ENCODE measurements at regions not wholly inside any gene's neighbourhood (a gene's known extent, or its start where the extent isn't known, plus 50 kb on each side); places are given as distances from the start of the nearest gene placed in this dataset.

GRCh38 chr7:54843841-54844355 is 84.9 kb upstream of the SEC61G start:
- POLR2A ChIA-PET: no interaction called here
- Histone ChIP-seq H3K36me3 (ENCODE audit: control insufficient read depth, insufficient read depth, low read length) (no peaks in the 10 kb centered on the region), H3K27me3 (ENCODE audit: control insufficient read depth, insufficient read depth, low read length) (no peaks in the 10 kb centered on the region), H3K4me3 (ENCODE audit: low read depth, low read length) (no peak overlapping the region)
- no peak for TF ChIP-seq CTCF (IDR thresholded peaks at IDR 0.05; ENCODE audit: insufficient read depth, low read depth, low read length)
- DNase-seq (ENCODE audit: low read depth): no peak
- CTCF ChIA-PET: interaction anchor here (0.7 to 7.0 kb wide), 3 partner anchors 56 to 411 kb away, joined by 3 to 38 read pairs (median 8); no protein-coding TSS in a partner anchor

GRCh38 chr7:54846273-54846672 is 87.3 kb upstream of the SEC61G start:
- H3K4me3 ChIP-seq (ENCODE audit: low read depth, low read length): no peak overlapping the region
- ChIA-PET POLR2A (no interaction called here), CTCF (interaction anchor here (0.8 kb wide), 1 partner anchor 181 kb away, joined by 3 read pairs; no protein-coding TSS in a partner anchor)
- H3K27me3 ChIP-seq (ENCODE audit: control insufficient read depth, insufficient read depth, low read length): no peaks in the 10 kb centered on the region
- no peak for TF ChIP-seq CTCF (IDR thresholded peaks at IDR 0.05; ENCODE audit: insufficient read depth, low read depth, low read length)
- no peak for DNase-seq (ENCODE audit: low read depth)
- H3K36me3 ChIP-seq (ENCODE audit: control insufficient read depth, insufficient read depth, low read length): no peaks in the 10 kb centered on the region

- CTCF ChIA-PET: no interaction called here
- no peaks in the 10 kb centered on the region for H3K27me3 ChIP-seq (ENCODE audit: control insufficient read depth, insufficient read depth, low read length)
- H3K36me3 ChIP-seq (ENCODE audit: control insufficient read depth, insufficient read depth, low read length): no peaks in the 10 kb centered on the region
- TF ChIP-seq CTCF (IDR thresholded peaks at IDR 0.05; ENCODE audit: insufficient read depth, low read depth, low read length): no peak
- no peak overlapping the region for H3K4me3 ChIP-seq (ENCODE audit: low read depth, low read length)
- DNase-seq (ENCODE audit: low read depth): no peak
- POLR2A ChIA-PET: no interaction called here
Observed at GRCh38 chr7:54847921-54848320, 88.9 kb upstream of the SEC61G start.

GRCh38 chr7:54856856-54857255 is 97.8 kb upstream of the SEC61G start:
- no peaks in the 10 kb centered on the region for H3K36me3 ChIP-seq (ENCODE audit: control insufficient read depth, insufficient read depth, low read length)
- H3K4me3 ChIP-seq (ENCODE audit: low read depth, low read length): no peak overlapping the region
- ChIA-PET CTCF (interaction anchor here (2.5 kb wide), 1 partner anchor 398 kb away, joined by 7 read pairs; no protein-coding TSS in a partner anchor), POLR2A (no interaction called here)
- no peak for DNase-seq (ENCODE audit: low read depth)
- no peak for TF ChIP-seq CTCF (IDR thresholded peaks at IDR 0.05; ENCODE audit: insufficient read depth, low read depth, low read length)
- H3K27me3 ChIP-seq (ENCODE audit: control insufficient read depth, insufficient read depth, low read length): no peaks in the 10 kb centered on the region

- CTCF ChIA-PET: interaction anchor here (2.5 kb wide), 1 partner anchor 398 kb away, joined by 7 read pairs; no protein-coding TSS in a partner anchor
- no peaks in the 10 kb centered on the region for H3K27me3 ChIP-seq (ENCODE audit: control insufficient read depth, insufficient read depth, low read length)
Observed at GRCh38 chr7:54857294-54857693, 98.3 kb upstream of the SEC61G start.

More at GRCh38 chr7:54857294-54857693, 98.3 kb upstream of the SEC61G start:
- TF ChIP-seq CTCF (IDR thresholded peaks at IDR 0.05; ENCODE audit: insufficient read depth, low read depth, low read length): no peak
- no peak for DNase-seq (ENCODE audit: low read depth)
- H3K36me3 ChIP-seq (ENCODE audit: control insufficient read depth, insufficient read depth, low read length): no peaks in the 10 kb centered on the region
- POLR2A ChIA-PET: no interaction called here
- H3K4me3 ChIP-seq (ENCODE audit: low read depth, low read length): no peak overlapping the region
